CD14-positive monocyte (primary cell): ENCODE measurements at regions not wholly inside any gene's neighbourhood (a gene's known extent, or its start where the extent isn't known, plus 50 kb on each side); places are given as distances from the start of the nearest gene placed in this dataset.

Experiments
- DNase-seq, 3 donors: peaks; one replicate each; pipeline ENCODE4 v3.0.0-alpha.2; 2011 to 2022
- H2AFZ ChIP-seq: 2 replicates; pipeline ENCODE4 v1.6.0; 2012; ENCODE audit warnings: mild to moderate bottlenecking, low read depth, low read length, inconsistent platforms; ENCODE audit not compliant: insufficient read depth, poor library complexity, severe bottlenecking
- H3K27ac ChIP-seq, 2 donors: 1 replicate in 1 of 2; 2 replicates in 1 of 2; pipeline ENCODE4 v1.5.1; 2012 to 2013; ENCODE audit warnings: low read length in 2 of 2, control low read depth in 1 of 2, inconsistent platforms in 1 of 2, low read depth in 1 of 2, mild to moderate bottlenecking in 1 of 2
- H3K27me3 ChIP-seq, 2 donors: one replicate each; pipeline versions ENCODE4 v1.6.0 to v1.6.1; 2011 to 2013; ENCODE audit warnings: low read length in 2 of 2; ENCODE audit not compliant: control insufficient read depth in 2 of 2, insufficient read depth in 2 of 2
- H3K36me3 ChIP-seq, 2 donors: replicated peaks in 1 of 2; 1 replicate in 1 of 2; 2 replicates in 1 of 2; pipeline versions ENCODE4 v1.5.1 to v1.6.1; 2012 to 2013; ENCODE audit warnings: low read length in 2 of 2, control low read depth in 1 of 2, inconsistent platforms in 1 of 2, mild to moderate bottlenecking in 1 of 2; ENCODE audit not compliant: insufficient read depth in 2 of 2, control insufficient read depth in 1 of 2
- H3K4me1 ChIP-seq, 2 donors: 1 replicate in 1 of 2; 2 replicates in 1 of 2; pipeline versions ENCODE4 v1.5.1 to v1.6.1; 2012 to 2013; ENCODE audit warnings: low read length in 2 of 2, control low read depth in 1 of 2, inconsistent platforms in 1 of 2, mild to moderate bottlenecking in 1 of 2, moderate library complexity in 1 of 2; ENCODE audit not compliant: insufficient read depth in 2 of 2, control insufficient read depth in 1 of 2
- H3K4me2 ChIP-seq: replicated peaks from 2 replicates; pipeline ENCODE3; 2012; ENCODE audit warnings: low read length, moderate library complexity, mild to moderate bottlenecking; ENCODE audit not compliant: poor library complexity, severe bottlenecking; ENCODE audit errors: extremely low read depth
- H3K4me3 ChIP-seq, 3 experiments: fragments of 200-600 bp in 1 of 3; sonication (generic) in 1 of 3; replicated peaks in 1 of 3; 1 replicate in 2 of 3; 2 replicates in 1 of 3; pipeline ENCODE4 v1.5.1; 2011 to 2013; ENCODE audit warnings: low read length in 3 of 3, mild to moderate bottlenecking in 3 of 3, control low read depth in 2 of 3, low read depth in 2 of 3, inconsistent platforms in 1 of 3, moderate library complexity in 1 of 3
- H3K79me2 ChIP-seq: 2 replicates; pipeline ENCODE4 v1.6.0; 2012; ENCODE audit warnings: mild to moderate bottlenecking, control low read depth, inconsistent platforms, low read length, moderate library complexity; ENCODE audit not compliant: insufficient read depth
- H3K9ac ChIP-seq: 2 replicates; pipeline ENCODE4 v1.6.0; 2017; ENCODE audit warnings: low read length, mild to moderate bottlenecking; ENCODE audit not compliant: insufficient read depth, poor library complexity, severe bottlenecking
- H3K9me3 ChIP-seq, 2 donors: replicated peaks in 1 of 2; 1 replicate in 1 of 2; 2 replicates in 1 of 2; pipeline versions ENCODE4 v1.5.1 to v1.6.1; 2012 to 2013; ENCODE audit warnings: low read length in 2 of 2, control low read depth in 1 of 2; ENCODE audit not compliant: control insufficient read depth in 1 of 2, insufficient read depth in 1 of 2
- H4K20me1 ChIP-seq: 2 replicates; pipeline ENCODE4 v1.6.0; 2012; ENCODE audit warnings: mild to moderate bottlenecking, low read length, control low read depth, moderate library complexity; ENCODE audit not compliant: insufficient read depth
- H3K27ac Mint-ChIP-seq, 7 donors: one replicate each; pipeline ENCODE4 v1.8.0; 2020; ENCODE audit warnings: mild to moderate bottlenecking in 7 of 7, mixed read lengths in 7 of 7, moderate library complexity in 6 of 7, inconsistent platforms in 2 of 7
- H3K27me3 Mint-ChIP-seq, 3 donors: one replicate each; pipeline ENCODE4 v1.8.0; 2021 to 2022; ENCODE audit warnings: low read depth in 3 of 3, mild to moderate bottlenecking in 3 of 3, mixed read lengths in 3 of 3, moderate library complexity in 3 of 3, inconsistent platforms in 1 of 3
- H3K36me3 Mint-ChIP-seq, 2 donors: one replicate each; pipeline ENCODE4 v1.8.0; 2020; ENCODE audit warnings: mixed read lengths in 2 of 2, inconsistent platforms in 1 of 2, mild to moderate bottlenecking in 1 of 2
- H3K4me1 Mint-ChIP-seq: one replicate; pipeline ENCODE4 v1.8.0; 2020; ENCODE audit warnings: mild to moderate bottlenecking, mixed read lengths
- H3K4me3 Mint-ChIP-seq, 2 donors: one replicate each; pipeline ENCODE4 v1.8.0; 2020; ENCODE audit warnings: mild to moderate bottlenecking in 2 of 2, mixed read lengths in 2 of 2, moderate library complexity in 1 of 2
- H3K9me3 Mint-ChIP-seq, 7 donors: one replicate each; pipeline ENCODE4 v1.8.0; 2020 to 2022; ENCODE audit warnings: mixed read lengths in 7 of 7, mild to moderate bottlenecking in 6 of 7, moderate library complexity in 6 of 7, inconsistent platforms in 2 of 7
- CTCF ChIP-seq: fragments of 200-600 bp; IDR thresholded peaks from one replicate; pipeline ENCODE4 v1.8.0; 2022; ENCODE audit warnings: antibody characterized with exemption, mild to moderate bottlenecking
- WGBS: methylation state at CpG from one replicate; pipeline ENCODE4 v1.1.5; 2013; ENCODE audit warnings: missing lambda C conversion rate; ENCODE audit not compliant: insufficient coverage; 5-methylcytosine and 5-hydroxymethylcytosine counted together
- intact Hi-C, 2 donors: fragments of 100-400 bp; cut with micrococcal nuclease; formaldehyde crosslinking; loops; one replicate each; pipeline versions ENCODE4 v1.15.0 to v1.15.1; 2023

- H3K9ac ChIP-seq, result no peak overlapping the region
- peaks cover 0 to 6% (median 0%) of the 10 kb centered on the region in 7 donors for H3K9me3 Mint-ChIP-seq
- H3K4me3 Mint-ChIP-seq, result no peak overlapping the region
- H3K36me3 Mint-ChIP-seq, result no peaks in the 10 kb centered on the region
- H3K9me3 ChIP-seq, result no peaks in the 10 kb centered on the region
- no peak overlapping the region for H3K27ac ChIP-seq
- no peaks in the 10 kb centered on the region for H3K4me1 ChIP-seq
- H3K36me3 ChIP-seq, result no peaks in the 10 kb centered on the region
- no CpG with 5 or more reads among the region's 3 CpGs for WGBS
- intact Hi-C loops, result no loop called here
- no peak overlapping the region for H3K27ac Mint-ChIP-seq
- H3K27me3 ChIP-seq, result no peaks in the 10 kb centered on the region
- no peak for TF ChIP-seq CTCF
- peaks cover 0 to 11% (median 2%) of the 10 kb centered on the region in 3 donors for H3K27me3 Mint-ChIP-seq
- DNase-seq, result no peak
- H3K79me2 ChIP-seq, result no peaks in the 10 kb centered on the region
- no peaks in the 10 kb centered on the region for H3K4me1 Mint-ChIP-seq
- H3K4me2 ChIP-seq, result no peak overlapping the region
- H3K4me3 ChIP-seq, result no peak overlapping the region
- no peaks in the 10 kb centered on the region for H4K20me1 ChIP-seq
- H2AFZ ChIP-seq, result no peak overlapping the region
These were observed 71.8 kb upstream of the ALG13 start for GRCh38 chrX:111609206-111609605.

GRCh38 chrX:111615227-111615626, 65.7 kb upstream of the ALG13 start:
- Histone ChIP-seq H3K27ac (no peak overlapping the region), H3K27me3 (no peaks in the 10 kb centered on the region), H3K9me3 (no peaks in the 10 kb centered on the region), H3K4me1 (peaks cover 0 to 4% of the 10 kb centered on the region in 2 donors), H3K4me2 (no peak overlapping the region), H3K4me3 (no peak overlapping the region), H2AFZ (no peak overlapping the region), H4K20me1 (no peaks in the 10 kb centered on the region), H3K79me2 (no peaks in the 10 kb centered on the region), H3K9ac (no peak overlapping the region), H3K36me3 (no peaks in the 10 kb centered on the region)
- DNase-seq, result no peak
- Mint-ChIP-seq H3K27ac (no peak overlapping the region), H3K4me3 (no peak overlapping the region), H3K36me3 (no peaks in the 10 kb centered on the region), H3K9me3 (peaks cover 0 to 6% (median 0%) of the 10 kb centered on the region in 7 donors), H3K4me1 (peaks cover 9% of the 10 kb centered on the region), H3K27me3 (peaks cover 0 to 3% (median 2%) of the 10 kb centered on the region in 3 donors)
- intact Hi-C loops, result no loop called here
- WGBS, result 100% methylated on average over 1 of the region's 7 CpGs
- TF ChIP-seq CTCF, result no peak
